HG03095 (cell line): ENCODE measurements at regions not wholly inside any gene's neighbourhood (a gene's known extent, or its start where the extent isn't known, plus 50 kb on each side); places are given as distances from the start of the nearest gene placed in this dataset.
A peak's percentile ranks its signal among the peaks of the same experiment; 100 is the strongest.
"Not testable (repeated sequence)": the region's sequence is repeated elsewhere in the genome, so short reads cannot be mapped to it uniquely, and the experiment has no call there.

Source experiments
- ATAC-seq: cut with Tn5 transposase; IDR thresholded peaks from one replicate; pipeline ENCODE4 v1.9.1; 2021; ENCODE audit warnings: moderate library complexity; ENCODE audit not compliant: unreplicated experiment

DNA sequence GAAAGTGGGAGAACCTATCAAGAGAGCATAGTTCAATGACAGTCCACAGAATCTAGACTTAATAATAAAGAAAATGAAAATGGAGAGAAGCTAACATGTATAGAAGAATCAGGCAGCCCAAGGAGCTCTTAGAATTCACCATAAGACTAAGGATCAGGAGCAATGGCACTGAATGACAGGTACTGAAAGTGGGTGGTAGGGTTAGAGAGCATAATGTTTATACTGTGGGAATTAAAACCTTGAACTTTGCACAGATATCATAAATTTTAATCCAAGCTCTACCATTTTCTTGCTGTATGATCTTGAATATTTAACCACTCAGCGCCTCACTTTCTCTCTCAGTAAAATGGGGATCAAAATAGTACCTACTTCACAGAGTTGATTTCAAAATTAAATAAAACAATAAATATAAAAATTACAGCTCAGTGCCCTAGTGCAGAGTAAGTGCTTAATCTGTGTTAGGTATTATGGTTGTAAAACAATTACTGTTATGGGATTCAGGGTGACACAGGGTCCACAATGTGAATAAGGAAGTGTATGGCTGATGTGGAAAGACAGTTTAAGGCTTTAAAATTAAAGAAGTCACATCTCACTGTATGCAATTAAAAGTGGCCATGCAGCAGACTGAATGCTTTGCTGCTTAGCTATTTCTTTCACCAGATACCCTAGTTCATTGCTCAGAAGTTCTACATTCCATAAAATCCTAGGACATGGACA, 319.8 kb downstream of the HINT1 start:
- no peak for ATAC-seq

DNA sequence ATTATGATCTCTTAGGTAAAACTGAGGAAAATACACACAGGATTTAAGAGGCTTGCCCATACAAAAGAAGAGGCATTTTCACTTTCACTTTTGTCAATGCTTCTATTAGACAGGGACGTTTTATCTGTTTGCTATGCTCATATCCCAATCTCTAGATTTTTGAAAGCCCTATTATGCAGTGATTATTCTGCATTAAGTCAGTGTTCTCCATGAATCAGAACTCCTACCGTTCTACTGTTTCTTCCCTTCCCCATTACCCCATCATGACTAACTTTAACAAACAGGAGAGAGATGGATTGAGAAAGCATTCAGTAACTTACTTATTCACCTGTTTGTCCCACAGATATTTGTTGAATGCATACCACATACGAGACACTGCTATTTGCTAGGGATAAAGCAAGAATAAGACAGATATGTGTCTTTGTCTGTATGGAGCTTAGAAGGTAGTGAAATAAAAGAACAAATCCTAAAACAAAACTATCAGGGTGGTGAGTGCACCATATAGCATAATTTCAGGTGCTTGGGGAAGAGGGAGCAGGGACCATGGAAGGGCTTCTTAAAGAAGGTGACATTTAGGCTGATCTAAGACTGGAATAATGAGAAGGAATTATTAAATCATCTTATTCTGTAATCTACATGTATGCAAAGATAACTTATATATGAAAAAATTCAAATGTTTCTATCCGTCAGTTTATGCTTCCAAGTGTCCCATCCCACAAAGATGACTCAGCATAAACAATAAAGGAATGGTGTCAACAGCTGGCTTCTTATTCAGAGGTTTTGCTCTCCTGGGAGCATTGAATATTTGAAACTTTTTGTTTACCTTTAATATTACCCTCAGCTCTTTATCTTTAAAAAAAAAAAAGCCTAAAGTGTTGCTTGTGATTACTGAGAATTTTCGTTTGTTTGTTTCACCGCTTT, 328.1 kb downstream of the HINT1 start:
- ATAC-seq: peak; percentile 58

DNA sequence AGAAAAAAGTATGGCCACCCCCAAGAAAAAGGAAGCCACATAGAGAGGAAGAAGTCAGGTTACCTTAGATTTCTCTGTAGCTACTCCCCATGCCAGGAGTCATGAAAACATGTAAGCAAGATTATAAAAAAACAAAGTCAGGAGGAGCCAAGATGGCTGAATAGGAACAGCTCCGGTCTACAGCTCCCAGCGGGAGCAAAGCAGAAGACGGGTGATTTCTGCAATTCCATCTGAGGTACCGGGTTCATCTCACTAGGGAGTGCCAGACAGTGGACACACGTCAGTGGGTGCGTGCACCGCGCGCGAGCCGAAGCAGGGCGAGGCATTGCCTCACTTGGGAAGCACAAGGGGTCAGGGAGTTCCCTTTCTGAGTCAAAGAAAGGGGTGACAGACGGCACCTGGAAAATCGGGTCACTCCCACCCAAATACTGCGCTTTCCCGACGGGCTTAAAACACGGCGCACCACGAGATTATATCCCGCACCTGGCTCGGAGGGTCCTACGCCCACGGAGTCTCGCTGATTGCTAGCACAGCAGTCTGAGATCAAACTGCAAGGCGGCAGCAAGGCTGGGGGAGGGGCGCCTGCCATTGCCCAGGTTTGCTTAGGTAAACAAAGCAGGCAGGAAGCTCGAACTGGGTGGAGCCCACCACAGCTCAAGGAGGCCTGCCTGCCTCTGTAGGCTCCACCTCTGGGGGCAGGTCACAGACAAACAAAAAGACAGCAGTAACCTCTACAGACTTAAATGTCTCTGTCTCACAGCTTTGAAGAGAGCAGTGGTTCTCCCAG, 347.3 kb downstream of the HINT1 start:
- ATAC-seq: not testable (repeated sequence)

DNA sequence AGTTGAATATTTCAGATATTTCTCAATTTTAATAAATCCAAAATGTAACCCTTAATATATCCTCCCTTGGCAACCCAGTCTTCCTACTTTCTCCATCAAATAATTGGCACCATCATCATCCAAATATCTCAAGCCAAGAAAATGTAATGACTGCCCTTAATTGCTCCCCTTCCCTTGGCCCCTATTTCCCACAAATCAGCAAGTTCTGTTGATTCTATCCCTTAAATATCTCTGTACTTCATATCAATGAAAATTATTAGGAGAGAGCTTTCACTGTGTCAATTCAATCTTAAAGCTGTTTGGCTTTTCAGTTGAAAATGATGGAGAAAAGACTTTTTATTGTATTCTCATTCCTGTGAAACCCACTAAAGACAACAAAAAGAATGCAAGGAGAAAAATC, 349.8 kb downstream of the HINT1 start:
- ATAC-seq: no peak

DNA sequence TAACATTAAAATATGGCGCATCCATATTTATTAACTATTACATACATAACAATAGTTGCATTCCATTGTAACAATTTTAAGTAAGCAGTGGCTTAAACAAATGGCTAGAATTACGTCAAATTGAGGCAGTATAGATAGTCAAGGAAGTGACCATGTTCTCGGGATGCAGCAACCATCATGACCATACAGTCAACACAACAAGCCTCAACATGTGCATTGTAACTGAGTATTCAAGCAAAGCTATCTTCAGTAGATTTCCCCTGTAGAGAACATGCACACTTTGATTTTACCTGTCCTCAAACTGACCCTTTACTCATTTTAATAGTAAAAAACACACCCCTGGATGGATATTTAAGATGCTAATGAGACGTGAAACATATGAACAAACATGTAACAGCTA, 356.4 kb downstream of the HINT1 start:
- ATAC-seq: no peak

DNA sequence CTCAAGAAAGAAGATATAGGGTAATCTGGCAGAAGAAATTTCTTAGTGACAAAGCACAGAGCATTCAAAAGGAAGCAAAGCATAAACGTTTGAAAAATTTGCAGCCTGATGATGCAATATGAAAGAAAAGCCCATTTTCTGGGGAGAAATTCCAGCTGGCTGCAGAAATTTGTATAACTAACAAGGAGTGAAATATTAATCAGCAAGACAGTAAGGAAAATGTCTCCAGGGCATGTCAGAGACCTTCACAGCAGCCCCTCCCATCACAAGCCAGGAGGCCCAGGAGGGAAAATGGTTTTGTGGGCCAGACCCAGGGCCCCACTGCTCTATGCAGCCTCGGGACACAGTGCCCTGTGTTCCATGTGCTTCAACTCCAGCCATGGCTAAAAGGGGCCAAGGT, 359.4 kb downstream of the HINT1 start:
- no peak for ATAC-seq

DNA sequence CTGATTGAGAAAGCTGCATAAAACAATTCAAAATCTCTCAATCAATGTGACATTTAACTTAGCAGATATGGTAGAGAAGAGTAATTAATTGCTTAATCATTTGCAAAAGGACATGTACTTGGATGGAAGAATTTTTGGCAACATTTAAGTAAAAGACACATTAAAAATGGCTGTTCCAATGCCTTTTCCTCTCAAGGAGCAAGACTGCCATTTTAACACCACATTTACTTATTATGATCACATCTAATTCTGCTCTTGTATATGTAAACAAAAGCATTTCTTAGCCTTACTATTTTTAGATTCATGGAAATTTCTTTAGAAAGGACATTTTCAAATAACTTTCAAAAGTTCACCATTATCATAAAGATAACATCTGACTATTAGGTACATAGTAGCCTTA, 360.0 kb downstream of the HINT1 start:
- ATAC-seq: no peak

DNA sequence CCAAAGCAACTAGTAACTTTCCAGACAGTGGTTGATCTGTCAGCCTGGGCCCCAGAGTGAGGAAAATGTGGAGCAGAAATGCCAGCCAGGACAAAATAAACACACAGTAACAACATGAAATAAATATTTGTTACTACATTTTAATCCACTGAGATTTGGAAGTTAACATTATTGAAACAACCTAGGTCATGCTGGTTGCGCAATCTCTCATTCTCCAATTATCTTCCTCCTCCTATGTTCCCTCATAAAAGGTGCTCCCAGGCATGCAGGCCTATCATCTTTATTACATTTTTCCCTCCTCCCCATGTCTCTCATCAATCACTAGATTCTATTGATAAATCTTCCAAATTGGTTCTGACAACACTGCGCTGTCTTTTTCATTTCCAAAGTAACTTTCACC, 363.1 kb downstream of the HINT1 start:
- no peak for ATAC-seq

DNA sequence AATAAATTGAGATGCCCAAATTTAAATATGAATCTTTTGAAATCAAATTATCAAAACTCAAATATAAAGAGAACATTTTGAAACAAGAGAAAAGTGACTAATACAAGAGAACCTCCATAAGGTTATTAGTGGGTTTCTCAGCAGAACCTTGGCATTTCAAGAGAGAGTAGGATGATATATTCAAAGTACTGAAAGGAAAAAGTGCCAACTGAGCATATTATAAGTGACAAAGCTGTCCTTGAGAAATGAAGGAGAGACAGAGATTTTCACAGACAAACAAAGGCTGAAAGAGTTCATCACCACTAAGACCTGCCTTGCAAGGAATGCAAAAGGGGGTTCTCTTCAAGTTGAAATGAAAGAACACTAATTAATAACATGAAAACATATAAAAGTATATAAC, 366.0 kb downstream of the HINT1 start:
- ATAC-seq: no peak

DNA sequence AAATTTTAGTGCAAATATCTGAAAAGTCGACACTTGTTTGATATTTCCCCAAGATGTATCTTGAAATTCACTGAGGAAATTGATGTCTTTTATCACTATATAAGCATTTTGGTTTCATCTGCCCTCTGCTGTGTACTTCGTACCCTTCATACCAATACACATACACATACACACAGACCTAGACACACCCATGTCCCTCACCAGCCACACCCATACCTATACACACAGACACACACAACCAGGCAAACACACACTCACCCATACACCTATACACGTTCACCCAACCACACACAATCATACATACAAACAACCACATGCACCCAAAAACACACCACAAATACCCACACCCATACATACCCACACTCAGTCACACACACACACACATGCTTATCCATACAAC, 367.8 kb downstream of the HINT1 start:
- ATAC-seq: no peak

DNA sequence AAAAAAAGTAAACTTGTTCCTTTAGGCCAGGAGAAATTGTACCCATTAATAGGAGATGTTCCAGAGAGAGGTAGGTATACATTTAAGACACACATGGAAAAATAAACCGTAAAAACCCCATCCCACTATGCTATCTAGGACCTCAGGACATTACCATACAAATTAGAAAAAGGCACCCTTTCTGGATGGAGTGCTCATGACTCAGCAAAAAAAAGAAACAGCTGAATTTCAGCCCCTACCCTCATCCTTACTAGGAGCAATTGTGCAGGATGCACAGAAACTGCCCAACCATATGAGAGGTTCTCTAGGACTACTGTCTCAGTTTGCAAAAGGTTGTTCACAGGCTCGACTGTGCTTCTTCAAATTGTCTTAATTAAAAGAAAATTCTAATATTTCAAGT, 368.2 kb downstream of the HINT1 start:
- ATAC-seq: no peak

DNA sequence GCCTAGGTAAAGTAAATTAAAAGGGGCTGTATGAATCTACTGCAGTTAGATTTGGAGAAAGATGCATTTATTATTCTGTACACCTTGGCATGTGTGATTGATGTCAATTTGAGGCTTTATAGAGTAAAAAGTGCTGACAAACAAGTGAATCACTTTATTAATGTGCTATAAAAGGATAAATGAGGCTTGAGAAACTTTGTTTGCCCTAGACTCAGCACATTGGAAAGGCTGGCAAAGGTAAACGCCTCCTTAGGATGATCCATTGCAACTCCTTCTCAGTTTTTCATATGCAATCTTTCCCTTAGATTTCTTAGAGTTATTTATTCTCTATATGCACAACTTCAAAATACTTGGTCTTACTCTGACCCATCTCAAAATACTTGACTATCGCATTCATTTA, 369.0 kb downstream of the HINT1 start:
- ATAC-seq: no peak

DNA sequence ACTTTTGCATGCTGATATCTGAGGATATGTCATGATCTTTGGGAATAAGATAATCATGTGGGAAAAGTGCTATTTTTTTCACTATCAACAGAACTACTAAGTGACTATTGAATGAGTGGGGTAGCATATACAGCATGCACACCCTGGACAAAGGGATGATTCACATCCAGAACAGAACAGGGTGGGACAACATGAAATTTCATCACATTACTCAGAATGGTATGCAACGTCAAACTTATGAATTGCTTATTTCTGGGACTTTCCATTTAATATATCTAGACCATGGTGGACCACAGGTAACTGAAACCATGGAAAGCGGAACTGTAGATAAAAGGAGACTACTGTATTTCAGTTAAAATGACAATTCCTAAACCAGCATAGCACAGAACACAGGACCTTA, 370.0 kb downstream of the HINT1 start:
- ATAC-seq: no peak

DNA sequence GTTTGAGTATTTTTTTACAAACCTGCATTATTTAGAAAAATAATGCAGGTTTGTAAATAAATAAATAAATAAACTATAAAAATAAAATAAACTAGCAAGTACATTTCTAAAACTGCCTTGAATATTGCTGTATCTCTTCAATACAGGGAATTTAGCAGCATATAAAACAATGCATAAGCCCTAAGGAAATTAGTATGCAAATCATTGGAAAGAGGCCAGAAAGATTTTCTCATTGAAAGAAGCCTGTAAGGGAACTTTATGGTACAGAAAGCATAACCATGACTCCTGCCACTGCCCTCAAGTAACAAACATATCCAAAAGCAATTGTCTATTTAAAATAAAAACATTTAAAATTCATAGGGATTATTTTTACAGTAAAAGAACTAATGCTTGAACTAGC, 387.3 kb downstream of the HINT1 start:
- no peak for ATAC-seq

DNA sequence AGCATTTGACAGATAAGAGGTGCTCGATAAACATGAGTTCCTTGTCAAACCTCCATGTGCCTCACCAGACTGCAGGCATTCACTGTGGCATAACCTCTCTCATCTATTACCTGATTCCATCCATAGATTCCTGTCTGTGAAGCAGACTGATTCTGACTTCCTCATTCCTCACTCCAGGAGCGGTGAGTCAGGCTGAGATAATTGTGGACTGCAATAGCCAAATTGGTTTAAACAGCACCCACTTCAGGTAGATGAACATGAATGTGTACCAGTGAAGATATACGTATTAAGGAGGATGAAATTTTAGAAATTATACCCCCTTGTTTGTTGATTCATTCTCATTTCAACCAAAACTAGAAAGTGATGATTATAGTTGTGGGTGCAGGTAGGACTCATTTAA, 391.2 kb downstream of the HINT1 start:
- no peak for ATAC-seq

DNA sequence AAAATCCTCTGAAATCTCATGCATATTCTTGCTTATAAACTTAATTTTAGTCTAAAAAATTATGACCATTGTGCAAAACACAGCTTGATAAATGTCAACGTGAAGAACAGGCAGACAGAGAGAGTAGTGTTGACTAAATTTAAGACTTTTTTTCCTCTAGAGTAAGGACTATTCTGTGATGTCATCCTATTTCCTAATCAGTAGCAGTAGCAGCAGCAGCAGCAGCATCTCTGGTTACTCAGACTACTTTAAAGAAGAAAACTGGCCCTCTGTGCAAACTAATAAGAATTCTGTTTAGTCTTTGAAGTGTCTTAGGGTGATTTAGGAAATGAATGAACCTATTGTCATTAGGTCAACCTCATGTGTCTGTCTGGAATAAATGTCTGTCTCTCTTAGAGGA, 403.0 kb downstream of the HINT1 start:
- no peak for ATAC-seq

DNA sequence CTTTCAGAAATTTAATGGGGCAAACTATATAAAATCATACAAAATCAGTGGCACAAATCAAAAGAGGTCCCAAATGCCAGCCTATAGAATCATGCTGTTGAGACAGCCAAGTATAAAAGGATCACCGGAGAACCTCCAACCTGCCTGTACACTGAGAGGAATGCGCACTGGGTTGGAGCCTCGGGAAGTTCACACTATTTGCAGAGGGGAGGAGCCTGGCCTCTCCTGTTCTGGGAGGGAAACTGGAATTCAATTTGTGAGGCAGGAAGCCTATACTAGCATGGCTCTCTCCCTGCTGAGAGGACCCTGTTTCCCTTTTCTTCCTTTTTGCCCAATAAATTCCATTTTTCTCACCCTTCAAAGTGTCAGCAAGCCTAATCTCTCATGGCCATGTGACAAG, 406.0 kb downstream of the HINT1 start:
- no peak for ATAC-seq

DNA sequence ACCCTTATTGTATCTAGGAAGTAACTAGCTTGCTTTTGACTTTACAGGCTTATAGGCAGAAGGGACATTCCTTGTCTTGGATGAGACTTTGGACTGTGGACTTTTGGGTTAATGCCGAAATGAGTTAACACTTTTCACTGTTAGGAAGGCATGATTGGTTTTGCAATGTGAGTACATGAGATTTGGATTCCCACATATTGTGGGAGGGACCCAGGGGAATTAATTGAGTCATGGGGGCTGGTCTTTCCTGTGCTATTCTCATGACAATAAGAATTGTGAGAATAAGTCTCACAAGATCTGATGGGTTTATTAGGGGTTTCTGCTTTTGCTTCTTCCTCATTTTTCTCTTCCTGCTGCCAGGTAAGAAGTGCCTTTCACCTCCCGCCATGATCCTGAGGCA, 417.5 kb downstream of the HINT1 start:
- ATAC-seq: no peak

DNA sequence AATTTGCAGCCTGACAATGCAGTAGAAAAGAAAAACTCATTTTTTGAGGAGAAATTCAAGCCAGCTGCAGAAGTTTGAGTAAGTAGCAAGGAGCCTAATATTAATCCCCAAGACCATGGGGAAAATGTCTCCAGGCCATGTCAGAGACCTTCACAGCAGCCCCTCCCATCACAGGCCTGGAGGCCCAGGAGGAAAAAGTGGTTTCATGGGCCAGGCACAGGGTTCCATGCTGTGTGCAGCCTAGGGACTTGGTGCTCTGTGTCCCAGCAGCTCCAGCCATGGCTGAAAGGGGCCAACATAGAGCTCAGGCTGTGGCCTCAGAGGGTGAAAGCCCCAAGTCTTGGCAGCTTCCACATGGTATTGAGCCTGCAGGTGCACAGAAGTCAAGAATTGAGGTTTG, 418.4 kb downstream of the HINT1 start:
- ATAC-seq: not testable (repeated sequence)

DNA sequence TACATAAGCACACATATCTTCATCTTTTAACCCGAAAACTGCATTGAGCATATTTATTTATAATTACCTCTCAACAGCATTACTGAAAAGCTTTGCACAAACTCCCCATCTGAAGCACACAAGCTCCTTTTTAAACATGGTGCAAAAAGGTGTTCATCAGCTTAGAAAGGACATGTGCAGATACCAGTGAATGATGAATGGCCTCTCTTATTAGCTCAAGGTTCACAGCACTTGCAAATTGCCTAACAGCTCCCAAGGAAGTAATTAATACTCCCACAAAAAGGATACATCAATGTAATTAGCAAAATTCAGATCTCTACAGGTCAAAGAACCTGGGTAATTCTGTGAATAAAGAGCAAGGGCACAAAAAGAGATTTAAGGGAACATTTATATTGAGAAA, 422.0 kb downstream of the HINT1 start:
- ATAC-seq: no peak

DNA sequence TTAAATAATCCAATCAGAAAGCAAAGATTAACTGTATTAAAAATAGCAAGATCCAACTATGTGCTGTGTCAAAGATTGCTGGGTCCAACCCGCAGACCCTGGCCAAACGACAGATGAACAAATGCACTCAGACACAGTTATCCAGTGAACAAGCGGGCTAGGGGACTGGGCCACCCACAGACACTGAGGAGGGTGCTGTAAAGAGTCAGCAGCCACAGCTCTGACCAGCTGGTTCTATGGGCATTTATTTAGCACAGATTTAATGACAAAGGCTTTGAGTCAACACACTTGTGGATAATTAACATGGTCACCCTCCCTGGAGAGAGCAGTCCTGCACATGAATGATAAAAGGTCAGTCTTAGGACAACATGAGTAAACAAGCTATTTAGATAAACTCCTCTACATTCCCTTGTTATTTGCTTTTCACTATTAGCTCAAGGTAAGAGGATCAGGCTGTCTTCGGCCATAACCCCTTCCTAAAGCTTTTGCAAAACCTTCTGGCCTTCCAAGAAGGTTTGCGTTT, 424.9 kb downstream of the HINT1 start:
- no peak for ATAC-seq
